ENCODE measurements at regions not wholly inside any gene's neighbourhood (a gene's known extent, or its start where the extent isn't known, plus 50 kb on each side); places are given as distances from the start of the nearest gene placed in this dataset.

GRCh38 chr9:18124760-18125159, 349.2 kb upstream of the ADAMTSL1 start:
- DNase-seq (ENCODE audit: low read depth) = no peak

GRCh38 chr9:18126831-18127498, 347.0 kb upstream of the ADAMTSL1 start:
- no peak for TF ChIP-seq CTCF (IDR thresholded peaks at IDR 0.05; ENCODE audit: control insufficient read depth, extremely low read depth, insufficient read depth)
- DNase-seq (ENCODE audit: low read depth) = no peak

More at GRCh38 chr9:18124760-18125159, 349.2 kb upstream of the ADAMTSL1 start:
- no peak for TF ChIP-seq CTCF (IDR thresholded peaks at IDR 0.05; ENCODE audit: control insufficient read depth, extremely low read depth, insufficient read depth)
- H3K4me3 ChIP-seq (ENCODE audit: low read depth, low read length) = no peak overlapping the region

GRCh38 chr9:18127499-18127875, 346.5 kb upstream of the ADAMTSL1 start:
- H3K4me3 ChIP-seq (ENCODE audit: low read depth, low read length) = no peak overlapping the region
- no peak for DNase-seq (ENCODE audit: low read depth)
- no peak for TF ChIP-seq CTCF (IDR thresholded peaks at IDR 0.05; ENCODE audit: control insufficient read depth, extremely low read depth, insufficient read depth)

More at GRCh38 chr9:18126831-18127498, 347.0 kb upstream of the ADAMTSL1 start:
- H3K4me3 ChIP-seq (ENCODE audit: low read depth, low read length) = no peak overlapping the region

- no peak for TF ChIP-seq CTCF (IDR thresholded peaks at IDR 0.05; ENCODE audit: control insufficient read depth, extremely low read depth, insufficient read depth)
- DNase-seq (ENCODE audit: low read depth) = no peak
- H3K4me3 ChIP-seq (ENCODE audit: low read depth, low read length) = no peak overlapping the region
These were observed 344.1 kb upstream of the ADAMTSL1 start for GRCh38 chr9:18129809-18130334.

GRCh38 chr9:18136354-18136994, 337.5 kb upstream of the ADAMTSL1 start:
- no peak for TF ChIP-seq CTCF (IDR thresholded peaks at IDR 0.05; ENCODE audit: control insufficient read depth, extremely low read depth, insufficient read depth)
- DNase-seq (ENCODE audit: low read depth) = no peak

GRCh38 chr9:18137815-18138214, 336.1 kb upstream of the ADAMTSL1 start:
- no peak overlapping the region for H3K4me3 ChIP-seq (ENCODE audit: low read depth, low read length)
- TF ChIP-seq CTCF (IDR thresholded peaks at IDR 0.05; ENCODE audit: control insufficient read depth, extremely low read depth, insufficient read depth) = no peak
- DNase-seq (ENCODE audit: low read depth) = no peak

More at GRCh38 chr9:18136354-18136994, 337.5 kb upstream of the ADAMTSL1 start:
- no peak overlapping the region for H3K4me3 ChIP-seq (ENCODE audit: low read depth, low read length)

Data from LNCaP clone FGC (cell line).